ENCODE measurements at regions not wholly inside any gene's neighbourhood (a gene's known extent, or its start where the extent isn't known, plus 50 kb on each side); places are given as distances from the start of the nearest gene placed in this dataset.
A peak's percentile ranks its signal among the peaks of the same experiment; 100 is the strongest.

- Mint-ChIP-seq H3K36me3 (peaks cover 0 to 10% (median 0%) of the 10 kb centered on the region in 5 donors), H3K27ac (peak overlapping the region in 2 of 9 donors; percentile 43 to 83), H3K4me1 (peaks cover 13 to 57% (median 47%) of the 10 kb centered on the region in 7 donors), H3K27me3 (no peaks in the 10 kb centered on the region), H3K4me3 (no peak overlapping the region), H3K9me3 (no peaks in the 10 kb centered on the region)
- intact Hi-C loops (cut with micrococcal nuclease): no loop called here
- no peak overlapping the region for H3K27ac ChIP-seq (ENCODE audit: low read depth, low read length)
- H3K4me1 ChIP-seq (ENCODE audit: control insufficient read depth in 2 of 2, insufficient read depth in 2 of 2, low read length in 2 of 2): peaks cover 0 to 16% of the 10 kb centered on the region in 2 donors
- H3K36me3 ChIP-seq (ENCODE audit: control insufficient read depth in 2 of 3, insufficient read depth in 3 of 3, low read length in 3 of 3): no peaks in the 10 kb centered on the region
- CTCF ChIA-PET: no interaction called here
- ATAC-seq: no peak
- no peak for DNase-seq
- POLR2A ChIA-PET: no interaction called here
- H3K9me3 ChIP-seq (ENCODE audit: control insufficient read depth in 2 of 3, low read length in 3 of 3): no peaks in the 10 kb centered on the region
- no peaks in the 10 kb centered on the region for H3K27me3 ChIP-seq (ENCODE audit: control insufficient read depth in 2 of 2, insufficient read depth in 2 of 2, low read length in 2 of 2)
- no peak overlapping the region for H3K4me3 ChIP-seq (ENCODE audit: low read length)
Observed at GRCh38 chr13:40334031-40334430, 332.4 kb downstream of the FOXO1 start.

- Histone ChIP-seq H3K36me3 (ENCODE audit: control insufficient read depth in 2 of 3, insufficient read depth in 3 of 3, low read length in 3 of 3) (no peaks in the 10 kb centered on the region), H3K27me3 (ENCODE audit: control insufficient read depth in 2 of 2, insufficient read depth in 2 of 2, low read length in 2 of 2) (no peaks in the 10 kb centered on the region), H3K9me3 (ENCODE audit: control insufficient read depth in 2 of 3, low read length in 3 of 3) (no peaks in the 10 kb centered on the region), H3K27ac (ENCODE audit: low read depth, low read length) (no peak overlapping the region), H3K4me1 (ENCODE audit: control insufficient read depth in 2 of 2, insufficient read depth in 2 of 2, low read length in 2 of 2) (peaks cover 0 to 16% of the 10 kb centered on the region in 2 donors), H3K4me3 (ENCODE audit: low read length) (no peak overlapping the region)
- CTCF ChIA-PET: no interaction called here
- DNase-seq: no peak
- POLR2A ChIA-PET: no interaction called here
- H3K9me3 Mint-ChIP-seq: no peaks in the 10 kb centered on the region
- peaks cover 0 to 10% (median 0%) of the 10 kb centered on the region in 5 donors for H3K36me3 Mint-ChIP-seq
- H3K4me3 Mint-ChIP-seq: no peak overlapping the region
- H3K27ac Mint-ChIP-seq: no peak overlapping the region
- H3K27me3 Mint-ChIP-seq: no peaks in the 10 kb centered on the region
- ATAC-seq: no peak
- intact Hi-C loops (cut with micrococcal nuclease): no loop called here
- peaks cover 13 to 60% (median 47%) of the 10 kb centered on the region in 7 donors for H3K4me1 Mint-ChIP-seq
Observed at GRCh38 chr13:40334616-40335015, 331.8 kb downstream of the FOXO1 start.

GRCh38 chr13:40336228-40337221, 329.9 kb downstream of the FOXO1 start:
- Histone ChIP-seq H3K4me3 (ENCODE audit: low read length) (no peak overlapping the region), H3K36me3 (ENCODE audit: control insufficient read depth in 2 of 3, insufficient read depth in 3 of 3, low read length in 3 of 3) (no peaks in the 10 kb centered on the region), H3K9me3 (ENCODE audit: control insufficient read depth in 2 of 3, low read length in 3 of 3) (no peaks in the 10 kb centered on the region), H3K4me1 (ENCODE audit: control insufficient read depth in 2 of 2, insufficient read depth in 2 of 2, low read length in 2 of 2) (peaks cover 0 to 15% of the 10 kb centered on the region in 2 donors), H3K27ac (ENCODE audit: low read depth, low read length) (no peak overlapping the region), H3K27me3 (ENCODE audit: control insufficient read depth in 2 of 2, insufficient read depth in 2 of 2, low read length in 2 of 2) (no peaks in the 10 kb centered on the region)
- intact Hi-C loops (cut with micrococcal nuclease): no loop called here
- peak overlapping the region in 5 of 10 donors; percentile 13 to 68 (median 34) for H3K4me3 Mint-ChIP-seq
- ChIA-PET POLR2A (interaction anchor here (0.8 to 1.6 kb wide), 5 partner anchors 10 to 147 kb away, joined by 3 to 4 read pairs (median 3); no protein-coding TSS in a partner anchor), CTCF (interaction anchor here (0.7 kb wide), 1 partner anchor 98 kb away, joined by 3 read pairs; no protein-coding TSS in a partner anchor)
- peaks cover 0 to 6% (median 0%) of the 10 kb centered on the region in 5 donors for H3K36me3 Mint-ChIP-seq
- peaks cover 10 to 53% (median 37%) of the 10 kb centered on the region in 7 donors for H3K4me1 Mint-ChIP-seq
- peak overlapping the region in 3 of 9 donors; percentile 5 to 45 (median 14) for H3K27ac Mint-ChIP-seq
- no peaks in the 10 kb centered on the region for H3K9me3 Mint-ChIP-seq
- DNase-seq (peak in 4 of 9 donors; percentile 17 to 32 (median 23)), ATAC-seq (no peak)
- no peaks in the 10 kb centered on the region for H3K27me3 Mint-ChIP-seq

GRCh38 chr13:40337651-40338050, 328.8 kb downstream of the FOXO1 start:
- no peaks in the 10 kb centered on the region for H3K9me3 ChIP-seq (ENCODE audit: control insufficient read depth in 2 of 3, low read length in 3 of 3)
- Mint-ChIP-seq H3K4me1 (peaks cover 8 to 47% (median 30%) of the 10 kb centered on the region in 7 donors), H3K4me3 (no peak overlapping the region), H3K27me3 (no peaks in the 10 kb centered on the region), H3K27ac (peak overlapping the region in 4 of 9 donors; percentile 29 to 84 (median 44)), H3K36me3 (peaks cover 0 to 6% (median 0%) of the 10 kb centered on the region in 5 donors), H3K9me3 (no peaks in the 10 kb centered on the region)
- no peak overlapping the region for H3K27ac ChIP-seq (ENCODE audit: low read depth, low read length)
- ChIA-PET CTCF (interaction anchor here (0.7 kb wide), 1 partner anchor 97 kb away, joined by 3 read pairs; no protein-coding TSS in a partner anchor), POLR2A (interaction anchor here (0.8 kb wide), 1 partner anchor 148 kb away, joined by 3 read pairs; no protein-coding TSS in a partner anchor)
- ATAC-seq: no peak
- H3K36me3 ChIP-seq (ENCODE audit: control insufficient read depth in 2 of 3, insufficient read depth in 3 of 3, low read length in 3 of 3): no peaks in the 10 kb centered on the region
- intact Hi-C loops (cut with micrococcal nuclease): no loop called here
- H3K27me3 ChIP-seq (ENCODE audit: control insufficient read depth in 2 of 2, insufficient read depth in 2 of 2, low read length in 2 of 2): no peaks in the 10 kb centered on the region
- no peak for DNase-seq
- peaks cover 0 to 10% of the 10 kb centered on the region in 2 donors for H3K4me1 ChIP-seq (ENCODE audit: control insufficient read depth in 2 of 2, insufficient read depth in 2 of 2, low read length in 2 of 2)
- no peak overlapping the region for H3K4me3 ChIP-seq (ENCODE audit: low read length)

- peak overlapping the region in 1 of 9 donors; percentile 6 for H3K27ac Mint-ChIP-seq
- CTCF ChIA-PET: no interaction called here
Observed at GRCh38 chr13:40338217-40338616, 328.2 kb downstream of the FOXO1 start.

GRCh38 chr13:40340368-40341095, 325.9 kb downstream of the FOXO1 start:
- Histone ChIP-seq H3K27ac (ENCODE audit: low read depth, low read length) (no peak overlapping the region), H3K4me3 (ENCODE audit: low read length) (no peak overlapping the region), H3K36me3 (ENCODE audit: control insufficient read depth in 2 of 3, insufficient read depth in 3 of 3, low read length in 3 of 3) (no peaks in the 10 kb centered on the region), H3K4me1 (ENCODE audit: control insufficient read depth in 2 of 2, insufficient read depth in 2 of 2, low read length in 2 of 2) (peaks cover 0 to 10% of the 10 kb centered on the region in 2 donors), H3K9me3 (ENCODE audit: control insufficient read depth in 2 of 3, low read length in 3 of 3) (no peaks in the 10 kb centered on the region), H3K27me3 (ENCODE audit: control insufficient read depth in 2 of 2, insufficient read depth in 2 of 2, low read length in 2 of 2) (no peaks in the 10 kb centered on the region)
- Mint-ChIP-seq H3K27ac (no peak overlapping the region), H3K9me3 (no peaks in the 10 kb centered on the region), H3K36me3 (peaks cover 0 to 5% (median 0%) of the 10 kb centered on the region in 5 donors), H3K4me1 (peaks cover 6 to 50% (median 27%) of the 10 kb centered on the region in 7 donors), H3K4me3 (no peak overlapping the region), H3K27me3 (no peaks in the 10 kb centered on the region)
- DNase-seq (no peak), ATAC-seq (no peak)
- intact Hi-C loops (cut with micrococcal nuclease): no loop called here
- CTCF ChIA-PET: no interaction called here
- POLR2A ChIA-PET: no interaction called here

More at GRCh38 chr13:40338217-40338616, 328.2 kb downstream of the FOXO1 start:
- ATAC-seq: no peak
- H3K27me3 ChIP-seq (ENCODE audit: control insufficient read depth in 2 of 2, insufficient read depth in 2 of 2, low read length in 2 of 2): no peaks in the 10 kb centered on the region
- no peaks in the 10 kb centered on the region for H3K27me3 Mint-ChIP-seq
- H3K4me3 ChIP-seq (ENCODE audit: low read length): no peak overlapping the region
- H3K4me1 Mint-ChIP-seq: peaks cover 8 to 47% (median 30%) of the 10 kb centered on the region in 7 donors
- H3K4me1 ChIP-seq (ENCODE audit: control insufficient read depth in 2 of 2, insufficient read depth in 2 of 2, low read length in 2 of 2): peaks cover 0 to 10% of the 10 kb centered on the region in 2 donors
- no peak overlapping the region for H3K4me3 Mint-ChIP-seq
- no peaks in the 10 kb centered on the region for H3K36me3 ChIP-seq (ENCODE audit: control insufficient read depth in 2 of 3, insufficient read depth in 3 of 3, low read length in 3 of 3)
- intact Hi-C loops (cut with micrococcal nuclease): no loop called here
- H3K27ac ChIP-seq (ENCODE audit: low read depth, low read length): no peak overlapping the region
- no peaks in the 10 kb centered on the region for H3K9me3 Mint-ChIP-seq
- H3K36me3 Mint-ChIP-seq: peaks cover 0 to 6% (median 0%) of the 10 kb centered on the region in 5 donors
- POLR2A ChIA-PET: no interaction called here
- no peak for DNase-seq
- no peaks in the 10 kb centered on the region for H3K9me3 ChIP-seq (ENCODE audit: control insufficient read depth in 2 of 3, low read length in 3 of 3)

All from naive thymus-derived CD4-positive, alpha-beta T cell (primary cell).